GM23248 (cell line): ENCODE measurements at regions not wholly inside any gene's neighbourhood (a gene's known extent, or its start where the extent isn't known, plus 50 kb on each side); places are given as distances from the start of the nearest gene placed in this dataset.

Experiments
- EZH2 ChIP-seq: fragments of 200-600 bp; sonication (generic); IDR thresholded peaks from 2 replicates; pipeline ENCODE4 v1.6.1; 2018; ENCODE audit warnings: antibody characterized with exemption, mild to moderate bottlenecking; ENCODE audit not compliant: insufficient read depth, poor library complexity, severe bottlenecking
- EZH2phosphoT487 ChIP-seq: fragments of 200-600 bp; sonication (generic); IDR thresholded peaks from 2 replicates; pipeline ENCODE4 v1.6.1; 2018; ENCODE audit warnings: antibody characterized with exemption, moderate library complexity, mild to moderate bottlenecking, low read depth; ENCODE audit not compliant: insufficient read depth

DNA sequence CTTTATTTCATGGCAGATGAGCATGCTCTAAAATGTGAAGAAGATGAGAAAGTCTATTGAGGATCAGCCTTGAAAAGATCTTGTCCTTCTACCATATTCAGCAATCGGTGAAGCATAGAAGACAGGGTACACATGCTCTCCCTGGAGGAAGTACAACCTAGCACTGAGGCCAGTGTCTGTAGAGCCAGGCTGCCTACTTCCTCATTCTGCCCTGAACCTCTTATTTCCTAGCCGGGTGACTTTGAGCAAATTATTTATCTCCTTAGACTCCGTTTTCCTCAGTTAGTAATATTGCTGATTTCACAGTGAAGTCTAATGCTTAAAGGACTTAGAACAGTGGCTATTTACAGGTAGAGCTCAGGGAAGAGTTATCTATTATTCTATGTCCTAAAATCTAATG is 58.4 kb downstream of the TMEM100 start:
- TF ChIP-seq EZH2 (no peak), EZH2phosphoT487 (no peak)
